GM19438 (cell line): ENCODE measurements at regions not wholly inside any gene's neighbourhood (a gene's known extent, or its start where the extent isn't known, plus 50 kb on each side); places are given as distances from the start of the nearest gene placed in this dataset.

Experiments used
- ATAC-seq: cut with Tn5 transposase; IDR thresholded peaks from one replicate; pipeline ENCODE4 v1.9.1; 2021; ENCODE audit warnings: low read depth; ENCODE audit not compliant: unreplicated experiment

- no peak for ATAC-seq
Measured at GRCh38 chr2:221019668-221020067, 552.4 kb downstream of the EPHA4 start.

DNA sequence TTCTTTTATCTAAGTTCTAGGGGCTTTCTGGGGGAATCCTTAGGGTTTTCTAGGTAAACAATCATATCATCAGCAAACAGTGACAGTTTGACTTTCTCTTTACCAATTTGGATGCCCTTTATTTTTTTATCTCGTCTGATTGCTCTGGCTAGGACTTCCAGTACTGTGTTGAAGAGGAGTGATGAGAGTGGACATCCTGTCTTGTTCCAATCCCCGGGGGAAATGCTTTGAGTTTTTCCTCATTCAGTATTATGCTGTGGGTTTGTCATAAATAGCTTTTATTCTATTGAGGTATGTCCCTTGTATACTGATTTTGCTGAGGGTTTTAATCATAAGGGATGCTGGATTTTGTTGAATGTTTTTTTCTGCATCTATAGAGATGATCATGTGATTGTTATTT, 549.5 kb downstream of the EPHA4 start:
- ATAC-seq = no peak

- peak; percentile 71 for ATAC-seq
Measured at GRCh38 chr2:221025398-221025797, 546.7 kb downstream of the EPHA4 start.

DNA sequence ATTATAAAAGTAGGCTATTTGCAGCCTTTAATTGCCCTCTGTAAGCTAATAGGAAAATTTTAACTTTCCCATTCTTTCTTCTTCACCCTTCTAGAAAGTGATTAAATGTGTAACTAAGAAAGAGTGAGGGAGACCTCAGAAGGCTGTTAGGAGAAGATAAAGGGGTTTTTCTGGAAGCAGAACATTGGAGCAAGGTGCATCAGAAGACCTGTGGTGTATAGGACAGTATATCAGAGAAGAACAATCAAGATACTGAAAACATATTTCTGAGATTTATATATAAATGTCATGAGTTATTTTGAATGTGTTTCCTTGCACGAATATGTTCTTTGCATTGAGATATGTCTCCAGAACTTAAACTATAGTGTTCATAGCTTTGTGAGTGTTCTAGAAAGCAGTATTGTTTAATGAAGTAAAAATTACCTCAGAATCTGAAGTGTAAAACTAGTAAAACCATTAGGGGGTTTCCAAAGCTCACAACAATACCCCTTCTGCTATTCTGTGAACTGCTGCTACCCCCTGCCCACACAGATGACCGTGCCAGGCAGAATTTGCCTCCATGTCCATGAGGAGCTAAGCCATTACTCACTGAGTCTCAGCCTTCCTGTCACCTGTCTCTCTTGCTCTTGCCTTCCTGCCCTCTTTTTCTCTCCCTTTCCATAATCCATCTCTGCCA, 537.9 kb downstream of the EPHA4 start:
- no peak for ATAC-seq

DNA sequence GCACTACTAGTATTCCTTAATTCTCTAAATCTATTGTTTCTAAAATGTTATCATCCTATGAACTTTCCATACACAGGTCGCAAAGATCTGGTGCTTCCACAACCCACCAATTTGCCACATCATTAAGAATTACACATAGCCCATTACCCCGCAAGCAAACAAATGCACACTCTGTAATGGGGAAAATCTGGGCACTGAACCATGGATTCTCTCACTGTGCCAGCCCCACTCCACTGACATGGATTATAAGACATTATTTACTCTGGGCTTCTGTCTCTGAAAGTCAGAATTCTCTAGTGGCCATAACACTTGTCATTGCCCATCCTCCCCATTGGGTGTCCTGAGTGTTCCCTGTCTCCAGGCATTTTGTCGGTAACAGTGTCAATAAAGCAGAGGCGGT, 537.1 kb downstream of the EPHA4 start:
- ATAC-seq = no peak

DNA sequence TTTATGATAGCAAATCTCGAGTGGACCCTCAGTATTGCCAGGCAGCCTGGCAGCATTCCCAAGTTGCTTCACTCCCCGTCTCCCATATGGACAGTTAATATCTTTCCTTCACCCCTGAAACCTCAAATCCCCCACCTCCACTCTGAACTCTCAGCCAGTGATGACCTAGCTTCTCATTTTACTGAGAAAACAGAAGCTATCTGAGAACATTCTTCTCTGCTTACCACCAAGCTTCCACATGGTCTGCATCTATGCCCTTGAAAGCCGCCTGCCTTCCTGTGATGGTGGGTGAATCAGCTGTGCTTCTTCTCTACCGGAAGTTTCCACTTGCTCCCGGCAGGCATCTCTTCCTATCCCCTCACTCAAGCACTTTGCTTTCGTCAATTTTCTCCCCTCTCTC, 529.2 kb downstream of the EPHA4 start:
- ATAC-seq = no peak

DNA sequence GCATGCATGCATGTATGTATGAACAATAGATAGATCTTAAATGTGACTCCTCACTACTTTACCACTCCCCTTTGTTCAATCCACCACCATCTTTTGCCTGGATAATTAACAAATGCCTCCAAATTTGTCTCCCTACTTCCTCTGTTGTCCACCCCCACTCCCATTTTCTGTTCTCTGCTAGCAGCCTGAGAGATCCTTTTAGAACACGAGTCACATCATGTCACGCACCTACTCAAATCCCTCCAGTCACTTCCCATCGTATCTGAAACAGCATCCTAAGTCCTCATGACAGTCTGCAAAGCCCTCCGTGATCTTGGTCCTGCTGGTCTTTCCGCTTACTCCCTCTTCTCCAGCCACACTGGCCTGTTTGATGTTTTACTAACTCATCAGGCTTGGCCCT, 527.3 kb downstream of the EPHA4 start:
- no peak for ATAC-seq

DNA sequence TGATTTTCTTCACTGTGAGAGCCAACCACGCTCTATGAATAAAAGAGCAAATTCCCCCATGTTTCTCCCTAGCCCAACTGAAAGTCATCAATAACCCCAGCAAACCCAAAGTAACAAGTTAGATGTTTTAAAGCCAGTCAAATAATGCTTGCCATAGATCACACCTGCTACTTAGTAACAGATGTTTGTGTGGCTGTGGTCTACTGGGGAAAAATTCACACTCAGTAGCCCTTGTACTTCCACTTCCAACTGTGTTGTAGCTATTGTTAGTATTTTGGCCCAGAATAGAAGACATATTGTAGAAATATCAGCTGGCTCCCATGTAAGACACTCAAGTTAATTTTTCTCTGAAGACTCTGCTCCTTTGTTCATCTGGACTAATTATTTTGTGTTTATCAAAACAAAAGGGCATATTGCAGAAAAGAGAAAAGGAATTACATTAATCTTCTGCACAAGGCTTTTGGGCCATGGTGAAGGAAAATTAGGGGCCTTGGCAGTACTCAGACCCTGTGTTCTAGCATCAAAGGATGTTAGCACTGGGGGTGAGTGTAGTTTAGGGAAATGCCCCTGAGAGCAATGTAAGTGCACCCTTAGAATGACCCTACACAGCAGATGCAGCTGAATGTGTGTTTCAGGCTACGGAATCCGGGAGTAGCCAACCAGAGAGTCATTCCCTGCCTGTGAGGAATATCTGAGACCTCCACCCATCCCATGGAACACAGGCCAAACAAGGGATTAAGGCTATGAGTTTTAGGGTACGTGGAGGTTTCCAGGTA, 521.9 kb downstream of the EPHA4 start:
- no peak for ATAC-seq

DNA sequence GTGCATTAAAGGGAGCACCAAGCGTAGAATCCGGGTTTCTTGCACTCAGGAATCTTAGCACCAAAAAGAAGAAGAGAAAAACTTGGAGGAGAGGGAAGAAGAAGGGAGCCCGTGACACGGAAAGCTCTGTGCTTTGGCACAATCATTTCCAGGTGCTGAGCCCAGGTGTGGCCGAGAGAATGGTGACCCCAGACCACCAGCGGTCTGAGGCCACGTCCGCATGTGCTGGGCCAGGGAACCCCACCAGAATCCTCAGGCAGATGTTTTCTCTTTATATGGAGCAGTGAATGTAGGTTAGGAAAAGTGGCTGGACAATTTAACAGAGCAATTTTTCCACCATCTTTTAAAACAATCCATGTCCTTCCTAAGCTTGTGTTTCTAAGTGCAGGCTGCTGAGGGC, 520.9 kb downstream of the EPHA4 start:
- ATAC-seq = no peak

DNA sequence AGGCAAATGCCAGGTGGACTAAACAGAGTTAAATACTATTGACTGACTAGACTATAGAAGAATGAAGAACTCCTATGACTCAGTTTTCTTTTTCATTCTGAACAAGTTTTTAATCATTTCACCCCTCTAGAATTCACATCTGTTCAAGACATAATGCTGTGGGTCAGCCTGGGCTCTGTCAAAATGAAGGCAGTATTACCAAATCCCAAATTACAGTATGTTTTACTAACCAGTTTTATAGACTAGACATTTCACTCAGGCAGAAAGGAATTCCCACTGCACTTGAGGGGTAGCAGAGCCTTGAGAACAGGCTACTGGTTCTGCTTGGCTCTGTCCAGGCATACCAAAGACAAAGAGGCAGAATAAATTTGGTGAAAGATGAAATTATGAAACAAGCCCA, 511.7 kb downstream of the EPHA4 start:
- no peak for ATAC-seq

- no peak for ATAC-seq
Measured at GRCh38 chr2:221063568-221063967, 508.5 kb downstream of the EPHA4 start.

GRCh38 chr2:221064058-221064854, 507.8 kb downstream of the EPHA4 start:
- ATAC-seq = no peak

GRCh38 chr2:221064880-221065279, 507.2 kb downstream of the EPHA4 start:
- no peak for ATAC-seq

GRCh38 chr2:221068123-221068522, 504.0 kb downstream of the EPHA4 start:
- no peak for ATAC-seq

GRCh38 chr2:221070106-221070505, 502.0 kb downstream of the EPHA4 start:
- no peak for ATAC-seq

GRCh38 chr2:221073326-221074049, 498.6 kb downstream of the EPHA4 start:
- no peak for ATAC-seq

- ATAC-seq = no peak
Measured at GRCh38 chr2:221074238-221074637, 497.9 kb downstream of the EPHA4 start.

GRCh38 chr2:221075203-221075602, 496.9 kb downstream of the EPHA4 start:
- ATAC-seq = no peak

GRCh38 chr2:221077251-221077650, 494.9 kb downstream of the EPHA4 start:
- no peak for ATAC-seq

- ATAC-seq = no peak
Measured at GRCh38 chr2:221077799-221078198, 494.3 kb downstream of the EPHA4 start.
